GM12865 (cell line): ENCODE measurements at regions not wholly inside any gene's neighbourhood (a gene's known extent, or its start where the extent isn't known, plus 50 kb on each side); places are given as distances from the start of the nearest gene placed in this dataset.

Source experiments
- DNase-seq: peaks from one replicate; pipeline ENCODE4 v3.0.0; 2010; ENCODE audit warnings: low read depth
- H3K4me3 ChIP-seq: 2 replicates; pipeline ENCODE4 v1.5.1; 2011; ENCODE audit warnings: mild to moderate bottlenecking, low read depth, low read length, control low read depth
- CTCF ChIP-seq: IDR thresholded peaks from 2 replicates; pipeline ENCODE4 v1.5.1; 2011; ENCODE audit warnings: low read length, control low read depth, low read depth, inconsistent platforms; ENCODE audit not compliant: insufficient read depth; ENCODE audit errors: missing control alignments

GRCh38 chr12:131372706-131373195 is 338.1 kb upstream of the SFSWAP start:
- no peak for TF ChIP-seq CTCF
- H3K4me3 ChIP-seq, result no peak overlapping the region
- DNase-seq, result no peak

GRCh38 chr12:131375261-131375971 is 335.5 kb upstream of the SFSWAP start:
- no peak for DNase-seq
- H3K4me3 ChIP-seq, result no peak overlapping the region
- TF ChIP-seq CTCF, result no peak

- TF ChIP-seq CTCF, result no peak
- H3K4me3 ChIP-seq, result no peak overlapping the region
- DNase-seq, result no peak
Observed at GRCh38 chr12:131375972-131376345, 334.9 kb upstream of the SFSWAP start.

- DNase-seq, result no peak
- no peak overlapping the region for H3K4me3 ChIP-seq
- TF ChIP-seq CTCF, result no peak
Observed at GRCh38 chr12:131378176-131378842, 332.6 kb upstream of the SFSWAP start.

GRCh38 chr12:131378861-131379665 is 331.8 kb upstream of the SFSWAP start:
- no peak overlapping the region for H3K4me3 ChIP-seq
- TF ChIP-seq CTCF, result no peak
- DNase-seq, result no peak

DNA sequence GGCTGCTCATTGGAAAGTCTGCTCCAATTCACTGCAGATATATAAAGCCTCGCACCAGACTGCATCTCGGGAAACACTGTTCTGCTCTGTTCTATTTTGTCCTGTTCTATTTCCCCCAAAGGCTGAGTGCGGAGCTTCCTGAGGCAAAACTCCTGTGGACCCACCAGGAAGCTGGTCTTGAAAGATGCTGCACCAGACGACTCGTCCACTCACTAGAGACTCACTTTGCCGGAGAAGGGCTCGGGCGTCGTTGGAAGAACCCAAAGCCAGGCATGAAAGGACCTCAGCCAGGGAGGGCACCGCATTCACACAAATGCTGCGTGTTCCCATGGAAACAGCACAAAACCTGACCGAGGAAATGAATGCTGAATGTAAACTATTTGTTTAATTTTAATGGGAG is 331.2 kb upstream of the SFSWAP start:
- no peak overlapping the region for H3K4me3 ChIP-seq
- no peak for TF ChIP-seq CTCF
- DNase-seq, result no peak
